ENCODE measurements at regions not wholly inside any gene's neighbourhood (a gene's known extent, or its start where the extent isn't known, plus 50 kb on each side); places are given as distances from the start of the nearest gene placed in this dataset.

DNA sequence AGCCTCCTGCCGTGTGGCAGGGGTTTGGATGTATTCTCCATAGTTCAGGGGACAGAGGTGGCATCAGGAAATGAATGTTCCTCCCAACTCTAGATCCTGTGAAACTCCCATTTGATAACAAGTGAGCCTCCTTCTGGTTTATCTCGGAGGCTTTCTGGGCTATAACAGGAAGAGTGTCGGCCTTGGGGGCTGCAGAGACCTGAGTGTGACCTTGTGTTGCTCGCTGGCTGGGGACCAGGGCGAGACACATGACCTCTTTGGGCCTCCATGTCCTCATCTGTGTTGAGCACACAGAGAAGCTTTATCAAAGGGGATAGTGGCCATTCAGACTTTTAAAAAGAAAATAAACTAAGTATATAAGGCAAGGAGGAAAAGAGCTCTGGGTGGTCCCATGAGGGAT is 78.0 kb upstream of the SMNDC1 start:
- no peak overlapping the region for H3K4me3 ChIP-seq (ENCODE audit: low read length)
- DNase-seq (ENCODE audit: low read depth): no peak
- TF ChIP-seq, protein P1, sequence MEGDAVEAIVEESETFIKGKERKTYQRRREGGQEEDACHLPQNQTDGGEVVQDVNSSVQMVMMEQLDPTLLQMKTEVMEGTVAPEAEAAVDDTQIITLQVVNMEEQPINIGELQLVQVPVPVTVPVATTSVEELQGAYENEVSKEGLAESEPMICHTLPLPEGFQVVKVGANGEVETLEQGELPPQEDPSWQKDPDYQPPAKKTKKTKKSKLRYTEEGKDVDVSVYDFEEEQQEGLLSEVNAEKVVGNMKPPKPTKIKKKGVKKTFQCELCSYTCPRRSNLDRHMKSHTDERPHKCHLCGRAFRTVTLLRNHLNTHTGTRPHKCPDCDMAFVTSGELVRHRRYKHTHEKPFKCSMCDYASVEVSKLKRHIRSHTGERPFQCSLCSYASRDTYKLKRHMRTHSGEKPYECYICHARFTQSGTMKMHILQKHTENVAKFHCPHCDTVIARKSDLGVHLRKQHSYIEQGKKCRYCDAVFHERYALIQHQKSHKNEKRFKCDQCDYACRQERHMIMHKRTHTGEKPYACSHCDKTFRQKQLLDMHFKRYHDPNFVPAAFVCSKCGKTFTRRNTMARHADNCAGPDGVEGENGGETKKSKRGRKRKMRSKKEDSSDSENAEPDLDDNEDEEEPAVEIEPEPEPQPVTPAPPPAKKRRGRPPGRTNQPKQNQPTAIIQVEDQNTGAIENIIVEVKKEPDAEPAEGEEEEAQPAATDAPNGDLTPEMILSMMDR (conservative IDR thresholded peaks at IDR 0.05; ENCODE audit: low read length): no peak

DNA sequence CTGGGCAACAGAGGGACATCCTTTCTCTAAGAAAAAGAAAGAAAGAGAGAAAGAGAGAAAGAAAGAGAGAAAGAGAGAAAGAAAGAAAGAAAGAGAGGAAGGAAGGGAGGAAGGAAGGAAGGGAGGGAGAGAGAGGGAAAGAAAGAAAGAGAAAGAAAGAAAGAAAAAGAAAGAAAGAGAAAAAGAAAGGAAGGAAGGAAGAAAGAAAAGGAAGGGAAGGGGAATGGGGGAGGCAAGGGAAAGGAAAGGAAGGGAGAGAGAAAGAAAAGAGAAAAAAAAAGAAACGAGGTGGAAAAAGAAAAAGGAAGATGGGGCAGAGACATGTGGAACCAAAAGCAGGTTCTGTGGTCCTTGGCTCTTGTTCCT is 82.9 kb upstream of the SMNDC1 start:
- TF ChIP-seq, protein P1 (conservative IDR thresholded peaks at IDR 0.05; ENCODE audit: low read length): no peak
- DNase-seq (ENCODE audit: low read depth): no peak
- no peak overlapping the region for H3K4me3 ChIP-seq (ENCODE audit: low read length)

- TF ChIP-seq, protein P1 (conservative IDR thresholded peaks at IDR 0.05; ENCODE audit: low read length): no peak
- no peak for DNase-seq (ENCODE audit: low read depth)
- H3K4me3 ChIP-seq (ENCODE audit: low read length): no peak overlapping the region
Observed at GRCh38 chr10:110387983-110388686, 83.4 kb upstream of the SMNDC1 start.

DNA sequence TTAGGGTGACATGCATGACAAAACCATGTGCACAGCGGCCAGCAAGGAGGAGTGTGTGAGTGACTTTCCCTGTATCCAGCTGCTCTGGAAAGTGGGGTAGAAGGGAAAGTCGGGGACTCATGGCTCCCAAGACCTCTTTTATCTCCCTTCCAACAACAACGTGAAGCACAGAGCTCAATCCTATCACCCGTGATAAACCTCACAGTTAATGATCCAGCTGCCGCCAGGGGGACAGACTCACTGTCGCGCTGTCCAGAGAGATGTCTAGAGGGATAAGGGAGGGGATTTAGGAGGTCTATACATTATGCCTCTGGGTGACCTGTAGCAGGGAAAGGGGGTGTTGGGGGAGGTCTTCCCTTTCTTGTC is 84.0 kb upstream of the SMNDC1 start:
- no peak for DNase-seq (ENCODE audit: low read depth)
- no peak overlapping the region for H3K4me3 ChIP-seq (ENCODE audit: low read length)
- TF ChIP-seq, protein P1 (conservative IDR thresholded peaks at IDR 0.05; ENCODE audit: low read length): no peak

- no peak for DNase-seq (ENCODE audit: low read depth)
- TF ChIP-seq, protein P1 (conservative IDR thresholded peaks at IDR 0.05; ENCODE audit: low read length): no peak
- no peak overlapping the region for H3K4me3 ChIP-seq (ENCODE audit: low read length)
Observed at GRCh38 chr10:110389255-110389654, 84.5 kb upstream of the SMNDC1 start.

DNA sequence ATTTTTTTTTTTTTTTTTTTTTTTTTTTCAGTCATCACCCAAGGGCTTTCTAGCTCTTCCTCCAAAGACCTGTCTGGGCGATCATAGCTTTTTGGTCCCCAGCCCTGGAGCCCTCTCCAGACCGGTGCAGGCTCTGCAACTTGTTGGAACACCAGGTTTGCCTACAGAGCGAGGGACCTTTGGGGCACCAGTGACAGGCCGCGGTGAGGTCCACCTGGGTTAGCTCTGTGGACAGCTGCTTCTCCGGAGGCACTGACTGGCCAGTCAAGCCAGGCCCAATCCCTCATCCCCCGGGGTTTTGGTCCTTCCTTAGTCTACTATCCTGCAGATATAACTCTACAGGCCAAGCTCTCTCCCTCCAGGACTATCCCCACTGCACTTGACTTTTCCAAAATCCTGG is 86.8 kb upstream of the SMNDC1 start:
- DNase-seq (ENCODE audit: low read depth): no peak
- TF ChIP-seq, protein P1 (conservative IDR thresholded peaks at IDR 0.05; ENCODE audit: low read length): no peak
- H3K4me3 ChIP-seq (ENCODE audit: low read length): no peak overlapping the region

GRCh38 chr10:110392121-110392520 is 87.4 kb upstream of the SMNDC1 start:
- no peak for DNase-seq (ENCODE audit: low read depth)
- H3K4me3 ChIP-seq (ENCODE audit: low read length): no peak overlapping the region
- TF ChIP-seq, protein P1 (conservative IDR thresholded peaks at IDR 0.05; ENCODE audit: low read length): no peak
